GM23338 (cell line): ENCODE measurements at regions not wholly inside any gene's neighbourhood (a gene's known extent, or its start where the extent isn't known, plus 50 kb on each side); places are given as distances from the start of the nearest gene placed in this dataset.

Experiments used
- ATAC-seq: fragments of 200-7000 bp; cut with Tn5 transposase; 3 replicates; pipeline ENCODE4 v1.9.1; 2020
- DNase-seq: peaks from one replicate; pipeline ENCODE4 v3.0.0-alpha.2; 2015; ENCODE audit warnings: low spot score
- H2AFZ ChIP-seq: fragments of 200-600 bp; sonication (generic); 2 replicates; pipeline ENCODE4 v1.8.0; 2016; ENCODE audit warnings: antibody characterized with exemption, mild to moderate bottlenecking, moderate library complexity
- H3F3A ChIP-seq: fragments of 200-600 bp; sonication (generic); replicated peaks from 2 replicates; pipeline ENCODE4 v1.8.0; 2017; ENCODE audit warnings: antibody characterized with exemption, mixed run types, low read depth
- H3K27ac ChIP-seq: fragments of 200-600 bp; sonication (generic); 2 replicates; pipeline ENCODE4 v1.6.1; 2016; ENCODE audit warnings: low read depth
- H3K27me3 ChIP-seq: fragments of 200-600 bp; sonication (generic); 2 replicates; pipeline ENCODE4 v1.8.0; 2016; ENCODE audit warnings: mild to moderate bottlenecking, mixed run types, moderate library complexity; ENCODE audit not compliant: insufficient read depth
- H3K36me3 ChIP-seq: fragments of 200-600 bp; sonication (generic); 2 replicates; pipeline ENCODE4 v1.8.0; 2016; ENCODE audit warnings: mild to moderate bottlenecking; ENCODE audit not compliant: insufficient read depth
- H3K4me1 ChIP-seq: fragments of 200-600 bp; sonication (generic); 2 replicates; pipeline ENCODE4 v1.8.0; 2016; ENCODE audit warnings: mild to moderate bottlenecking, moderate library complexity; ENCODE audit not compliant: insufficient read depth
- H3K4me2 ChIP-seq: fragments of 200-600 bp; sonication (generic); 2 replicates; pipeline ENCODE4 v1.7.1; 2017; ENCODE audit warnings: mixed run types
- H3K4me3 ChIP-seq: fragments of 200-600 bp; sonication (generic); 2 replicates; pipeline ENCODE4 v1.6.1; 2016; ENCODE audit warnings: mixed run types
- H3K79me2 ChIP-seq: fragments of 200-600 bp; sonication (generic); replicated peaks from 2 replicates; pipeline ENCODE4 v1.8.0; 2017; ENCODE audit warnings: mild to moderate bottlenecking; ENCODE audit not compliant: insufficient read depth
- H3K9me2 ChIP-seq: fragments of 200-600 bp; sonication (generic); 2 replicates; pipeline ENCODE4 v1.8.0; 2017; ENCODE audit not compliant: insufficient read depth
- H4K20me1 ChIP-seq: fragments of 200-600 bp; sonication (generic); replicated peaks from 2 replicates; pipeline ENCODE4 v1.8.0; 2017; ENCODE audit warnings: mild to moderate bottlenecking; ENCODE audit not compliant: insufficient read depth
- H3K27ac Mint-ChIP-seq: 2 replicates; pipeline ENCODE4 v1.8.0; 2020; ENCODE audit warnings: inconsistent platforms, mild to moderate bottlenecking, moderate library complexity, mixed read lengths
- H3K27me3 Mint-ChIP-seq: 3 replicates; pipeline ENCODE4 v1.8.0; 2022; ENCODE audit warnings: low read depth, mild to moderate bottlenecking, moderate library complexity, mixed read lengths, inconsistent platforms; ENCODE audit not compliant: insufficient read depth, poor library complexity
- H3K36me3 Mint-ChIP-seq: 3 replicates; pipeline ENCODE4 v1.8.0; 2021; ENCODE audit warnings: low read depth, mild to moderate bottlenecking, inconsistent platforms, moderate library complexity, mixed read lengths
- H3K4me1 Mint-ChIP-seq: 3 replicates; pipeline ENCODE4 v1.8.0; 2020; ENCODE audit warnings: mild to moderate bottlenecking, inconsistent platforms, mixed read lengths
- H3K4me3 Mint-ChIP-seq: 3 replicates; pipeline ENCODE4 v1.8.0; 2021; ENCODE audit warnings: moderate library complexity, mild to moderate bottlenecking, inconsistent platforms, mixed read lengths
- H3K9me3 Mint-ChIP-seq: 3 replicates; pipeline ENCODE4 v1.8.0; 2020; ENCODE audit warnings: moderate library complexity, mild to moderate bottlenecking, inconsistent platforms, mixed read lengths
- EZH2 ChIP-seq: fragments of 200-600 bp; sonication (generic); IDR thresholded peaks from one replicate; pipeline ENCODE4 v1.8.0; 2017; ENCODE audit warnings: antibody characterized with exemption, mild to moderate bottlenecking, low read depth; ENCODE audit not compliant: unreplicated experiment
- JUNB ChIP-seq: IDR thresholded peaks from one replicate; pipeline ENCODE4 v1.6.1; 2016; ENCODE audit warnings: antibody characterized with exemption; ENCODE audit not compliant: unreplicated experiment
- NANOG ChIP-seq: IDR thresholded peaks from 2 replicates; pipeline ENCODE4 v1.6.1; 2016; ENCODE audit warnings: antibody characterized with exemption, borderline replicate concordance
- POLR2AphosphoS5 ChIP-seq: IDR thresholded peaks from 2 replicates; pipeline ENCODE4 v1.6.1; 2016; ENCODE audit warnings: antibody characterized with exemption, low read depth
- REST ChIP-seq: IDR thresholded peaks from one replicate; pipeline ENCODE4 v1.6.1; 2018; ENCODE audit warnings: antibody characterized with exemption; ENCODE audit not compliant: unreplicated experiment
- STAT1 ChIP-seq: IDR thresholded peaks from one replicate; pipeline ENCODE4 v1.6.1; 2016; ENCODE audit warnings: antibody characterized with exemption; ENCODE audit not compliant: unreplicated experiment
- ZNF114 ChIP-seq: fragments of 250-450 bp; sonication (Bioruptor Pico); IDR thresholded peaks from 2 replicates; pipeline ENCODE4 v1.5.0; 2020; ENCODE audit warnings: mild to moderate bottlenecking, moderate library complexity
- ZNF462 ChIP-seq: fragments of 250-450 bp; sonication (Bioruptor Pico); IDR thresholded peaks from 2 replicates; pipeline ENCODE4 v1.5.0; 2020; ENCODE audit warnings: mild to moderate bottlenecking, moderate library complexity

- TF ChIP-seq REST, result no peak
- no peak for TF ChIP-seq EZH2
Observed at GRCh38 chr2:152242787-152243472, 67.4 kb upstream of the STAM2 start (continued).

GRCh38 chr2:152243761-152244640 lies 68.4 kb upstream of the STAM2 start:
- Histone ChIP-seq H4K20me1 (no peaks in the 10 kb centered on the region), H3K4me2 (no peak overlapping the region), H3K79me2 (no peaks in the 10 kb centered on the region), H3K9me2 (no peaks in the 10 kb centered on the region), H3K27me3 (no peaks in the 10 kb centered on the region), H3F3A (no peaks in the 10 kb centered on the region), H3K27ac (no peak overlapping the region), H3K36me3 (no peaks in the 10 kb centered on the region), H3K4me3 (no peak overlapping the region), H3K4me1 (no peaks in the 10 kb centered on the region), H2AFZ (peak overlapping the region; percentile 83)
- H3K4me3 Mint-ChIP-seq, result no peak overlapping the region
- peaks cover 13% of the 10 kb centered on the region; the same call in 2 of the 3 replicates for H3K9me3 Mint-ChIP-seq
- H3K4me1 Mint-ChIP-seq, result no peaks in the 10 kb centered on the region
- DNase-seq (no peak), ATAC-seq (no peak)
- no peaks in the 10 kb centered on the region for H3K36me3 Mint-ChIP-seq
- H3K27me3 Mint-ChIP-seq, result no peaks in the 10 kb centered on the region
- H3K27ac Mint-ChIP-seq, result no peak overlapping the region
- TF ChIP-seq ZNF462 (no peak), STAT1 (no peak), ZNF114 (CRISPR knock-in tag) (no peak), JUNB (no peak), REST (no peak), EZH2 (no peak), POLR2AphosphoS5 (no peak), NANOG (no peak)
